ENCODE measurements at regions not wholly inside any gene's neighbourhood (a gene's known extent, or its start where the extent isn't known, plus 50 kb on each side); places are given as distances from the start of the nearest gene placed in this dataset.

DNA sequence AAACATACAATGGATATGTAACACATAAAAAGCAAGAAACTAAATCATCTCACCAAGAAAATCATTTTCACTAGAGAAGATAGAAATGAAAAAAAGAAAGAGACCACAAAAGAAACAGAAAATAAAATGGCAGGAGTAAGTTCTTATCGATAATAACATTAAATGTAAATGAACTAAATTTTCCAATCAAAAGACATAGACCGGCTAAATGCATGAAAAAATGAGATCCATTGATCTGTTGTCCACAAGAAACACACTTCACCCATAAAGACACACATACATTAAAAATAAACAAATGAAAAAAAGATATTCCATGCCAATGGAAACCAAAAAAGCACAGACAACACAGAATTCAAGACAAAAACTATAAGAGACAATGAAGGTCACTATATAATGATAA, 1771.9 kb downstream of the SI start:
- no peaks in the 10 kb centered on the region for H3K36me3 ChIP-seq
- no peaks in the 10 kb centered on the region for H3K27me3 ChIP-seq (replicated peaks; ENCODE audit: insufficient read depth)
- no peaks in the 10 kb centered on the region for H3K4me1 ChIP-seq (ENCODE audit: control insufficient read depth in 1 of 2, low read depth in 2 of 2)
- no peak for ATAC-seq (ENCODE audit: insufficient number of reproducible peaks, low FRiP score, low read depth)
- TF ChIP-seq, protein P1, sequence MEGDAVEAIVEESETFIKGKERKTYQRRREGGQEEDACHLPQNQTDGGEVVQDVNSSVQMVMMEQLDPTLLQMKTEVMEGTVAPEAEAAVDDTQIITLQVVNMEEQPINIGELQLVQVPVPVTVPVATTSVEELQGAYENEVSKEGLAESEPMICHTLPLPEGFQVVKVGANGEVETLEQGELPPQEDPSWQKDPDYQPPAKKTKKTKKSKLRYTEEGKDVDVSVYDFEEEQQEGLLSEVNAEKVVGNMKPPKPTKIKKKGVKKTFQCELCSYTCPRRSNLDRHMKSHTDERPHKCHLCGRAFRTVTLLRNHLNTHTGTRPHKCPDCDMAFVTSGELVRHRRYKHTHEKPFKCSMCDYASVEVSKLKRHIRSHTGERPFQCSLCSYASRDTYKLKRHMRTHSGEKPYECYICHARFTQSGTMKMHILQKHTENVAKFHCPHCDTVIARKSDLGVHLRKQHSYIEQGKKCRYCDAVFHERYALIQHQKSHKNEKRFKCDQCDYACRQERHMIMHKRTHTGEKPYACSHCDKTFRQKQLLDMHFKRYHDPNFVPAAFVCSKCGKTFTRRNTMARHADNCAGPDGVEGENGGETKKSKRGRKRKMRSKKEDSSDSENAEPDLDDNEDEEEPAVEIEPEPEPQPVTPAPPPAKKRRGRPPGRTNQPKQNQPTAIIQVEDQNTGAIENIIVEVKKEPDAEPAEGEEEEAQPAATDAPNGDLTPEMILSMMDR (IDR thresholded peaks at IDR 0.05): no peak
- no peak overlapping the region for H3K27ac ChIP-seq
- no peak overlapping the region for H3K4me3 ChIP-seq
- no peak for DNase-seq (ENCODE audit: low spot score)
- peaks cover 6% of the 10 kb centered on the region for H3K9me3 ChIP-seq

DNA sequence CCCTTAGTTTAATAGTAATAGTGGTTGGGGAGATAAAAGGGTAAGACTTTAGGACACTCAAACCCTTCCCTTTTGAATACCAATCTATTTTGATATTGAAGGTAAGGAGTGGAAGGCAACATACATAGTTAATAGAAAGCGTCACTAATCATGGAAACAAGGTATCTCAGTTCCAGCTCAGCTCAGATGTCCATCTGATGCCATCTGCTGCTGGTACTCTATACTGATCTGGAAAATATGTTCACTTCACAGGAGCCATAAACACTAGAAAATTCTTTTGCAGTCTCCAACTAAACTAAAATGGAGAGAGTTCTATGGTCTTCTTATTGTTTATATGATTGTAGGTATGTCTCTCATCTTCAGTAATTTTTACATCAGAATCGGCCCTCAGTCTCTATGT, 1777.1 kb downstream of the OTOL1 start:
- TF ChIP-seq, protein P1 (IDR thresholded peaks at IDR 0.05): no peak
- no peak overlapping the region for H3K27ac ChIP-seq
- no peaks in the 10 kb centered on the region for H3K9me3 ChIP-seq
- no peaks in the 10 kb centered on the region for H3K27me3 ChIP-seq (replicated peaks; ENCODE audit: insufficient read depth)
- ATAC-seq (ENCODE audit: insufficient number of reproducible peaks, low FRiP score, low read depth) (no peak), DNase-seq (ENCODE audit: low spot score) (no peak)
- H3K4me1 ChIP-seq (ENCODE audit: control insufficient read depth in 1 of 2, low read depth in 2 of 2): no peaks in the 10 kb centered on the region
- H3K36me3 ChIP-seq: no peaks in the 10 kb centered on the region
- H3K4me3 ChIP-seq: no peak overlapping the region

DNA sequence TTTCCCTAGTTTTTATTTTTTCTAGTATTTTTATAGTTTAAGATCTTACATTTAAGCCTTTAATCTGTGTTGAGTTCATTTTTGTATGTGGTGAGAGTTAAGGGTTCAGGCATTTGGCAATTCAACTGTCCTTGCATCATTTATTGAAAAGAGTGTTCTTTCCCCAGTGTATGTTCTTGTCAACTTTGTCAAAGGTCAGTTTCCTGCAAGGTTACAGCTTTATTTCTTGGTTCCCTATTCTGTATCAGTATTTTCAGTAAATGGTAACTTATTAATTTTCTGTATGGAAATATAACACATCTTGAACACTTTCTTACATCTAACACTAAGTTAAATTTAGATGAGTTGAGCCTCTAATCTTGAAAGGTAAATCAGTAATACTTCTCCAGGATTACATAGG, 1770.1 kb downstream of the OTOL1 start:
- no peak for DNase-seq (ENCODE audit: low spot score)
- H3K9me3 ChIP-seq: no peaks in the 10 kb centered on the region
- H3K27me3 ChIP-seq (replicated peaks; ENCODE audit: insufficient read depth): no peaks in the 10 kb centered on the region
- no peak overlapping the region for H3K4me3 ChIP-seq
- TF ChIP-seq, protein P1 (IDR thresholded peaks at IDR 0.05): no peak
- no peaks in the 10 kb centered on the region for H3K4me1 ChIP-seq (ENCODE audit: control insufficient read depth in 1 of 2, low read depth in 2 of 2)
- no peak overlapping the region for H3K27ac ChIP-seq
- no peak for ATAC-seq (ENCODE audit: insufficient number of reproducible peaks, low FRiP score, low read depth)
- H3K36me3 ChIP-seq: no peaks in the 10 kb centered on the region

DNA sequence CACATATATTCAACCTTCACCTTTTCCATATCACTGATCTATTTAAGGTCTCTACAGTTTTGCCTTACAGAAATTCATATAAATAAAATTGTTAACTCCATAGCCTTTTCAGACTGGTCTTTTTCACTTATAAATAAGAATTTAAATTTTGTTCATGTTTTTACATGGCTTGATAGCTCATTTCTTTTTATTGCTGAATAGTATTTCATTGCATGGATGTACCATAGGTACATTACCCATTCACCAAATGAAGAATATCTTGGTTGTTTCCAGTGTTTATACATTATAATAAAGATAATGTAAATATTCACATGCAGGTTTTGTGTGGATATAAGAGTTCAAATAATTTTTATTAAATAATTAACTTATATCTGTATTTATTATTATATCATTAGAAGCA, 1765.0 kb downstream of the OTOL1 start:
- TF ChIP-seq, protein P1 (IDR thresholded peaks at IDR 0.05): no peak
- no peaks in the 10 kb centered on the region for H3K9me3 ChIP-seq
- no peak overlapping the region for H3K4me3 ChIP-seq
- DNase-seq (ENCODE audit: low spot score): no peak
- no peaks in the 10 kb centered on the region for H3K4me1 ChIP-seq (ENCODE audit: control insufficient read depth in 1 of 2, low read depth in 2 of 2)
- no peak overlapping the region for H3K27ac ChIP-seq
- H3K36me3 ChIP-seq: no peaks in the 10 kb centered on the region
- no peaks in the 10 kb centered on the region for H3K27me3 ChIP-seq (replicated peaks; ENCODE audit: insufficient read depth)
- ATAC-seq (ENCODE audit: insufficient number of reproducible peaks, low FRiP score, low read depth): no peak

DNA sequence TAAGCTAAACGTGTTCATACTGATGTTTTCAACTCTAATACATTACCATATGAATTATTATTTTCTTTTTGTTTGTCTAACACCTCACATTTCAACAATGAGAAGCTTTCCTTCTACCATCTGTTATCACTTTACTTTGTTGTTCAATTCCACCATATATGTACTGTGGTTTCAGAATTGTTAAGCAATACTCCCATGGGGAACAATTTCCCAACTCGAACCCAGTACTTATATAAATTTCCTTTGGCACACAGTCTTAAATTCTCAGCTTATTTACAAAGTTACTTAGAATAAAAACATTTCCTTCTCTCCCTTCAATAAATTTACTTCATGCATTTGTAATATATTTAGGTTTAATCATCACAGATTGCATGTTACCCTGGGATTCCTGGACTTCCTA, 1764.4 kb downstream of the OTOL1 start:
- Histone ChIP-seq H3K9me3 (no peaks in the 10 kb centered on the region), H3K27ac (no peak overlapping the region), H3K36me3 (no peaks in the 10 kb centered on the region), H3K27me3 (replicated peaks; ENCODE audit: insufficient read depth) (no peaks in the 10 kb centered on the region), H3K4me3 (no peak overlapping the region), H3K4me1 (ENCODE audit: control insufficient read depth in 1 of 2, low read depth in 2 of 2) (no peaks in the 10 kb centered on the region)
- ATAC-seq (ENCODE audit: insufficient number of reproducible peaks, low FRiP score, low read depth) (no peak), DNase-seq (ENCODE audit: low spot score) (no peak)
- TF ChIP-seq, protein P1 (IDR thresholded peaks at IDR 0.05): no peak

Data from thoracic aorta (tissue), 2 donors.